T-helper 22 cell (primary cell): ENCODE measurements at regions not wholly inside any gene's neighbourhood (a gene's known extent, or its start where the extent isn't known, plus 50 kb on each side); places are given as distances from the start of the nearest gene placed in this dataset.
"Not testable (repeated sequence)": the region's sequence is repeated elsewhere in the genome, so short reads cannot be mapped to it uniquely, and the experiment has no call there.

Experiments used
- DNase-seq: peaks from one replicate; pipeline ENCODE4 v3.0.0-alpha.2; 2020; ENCODE audit warnings: low read depth

GRCh38 chr3:177711637-177712036, 514.4 kb upstream of the TBL1XR1 start:
- DNase-seq = no peak

DNA sequence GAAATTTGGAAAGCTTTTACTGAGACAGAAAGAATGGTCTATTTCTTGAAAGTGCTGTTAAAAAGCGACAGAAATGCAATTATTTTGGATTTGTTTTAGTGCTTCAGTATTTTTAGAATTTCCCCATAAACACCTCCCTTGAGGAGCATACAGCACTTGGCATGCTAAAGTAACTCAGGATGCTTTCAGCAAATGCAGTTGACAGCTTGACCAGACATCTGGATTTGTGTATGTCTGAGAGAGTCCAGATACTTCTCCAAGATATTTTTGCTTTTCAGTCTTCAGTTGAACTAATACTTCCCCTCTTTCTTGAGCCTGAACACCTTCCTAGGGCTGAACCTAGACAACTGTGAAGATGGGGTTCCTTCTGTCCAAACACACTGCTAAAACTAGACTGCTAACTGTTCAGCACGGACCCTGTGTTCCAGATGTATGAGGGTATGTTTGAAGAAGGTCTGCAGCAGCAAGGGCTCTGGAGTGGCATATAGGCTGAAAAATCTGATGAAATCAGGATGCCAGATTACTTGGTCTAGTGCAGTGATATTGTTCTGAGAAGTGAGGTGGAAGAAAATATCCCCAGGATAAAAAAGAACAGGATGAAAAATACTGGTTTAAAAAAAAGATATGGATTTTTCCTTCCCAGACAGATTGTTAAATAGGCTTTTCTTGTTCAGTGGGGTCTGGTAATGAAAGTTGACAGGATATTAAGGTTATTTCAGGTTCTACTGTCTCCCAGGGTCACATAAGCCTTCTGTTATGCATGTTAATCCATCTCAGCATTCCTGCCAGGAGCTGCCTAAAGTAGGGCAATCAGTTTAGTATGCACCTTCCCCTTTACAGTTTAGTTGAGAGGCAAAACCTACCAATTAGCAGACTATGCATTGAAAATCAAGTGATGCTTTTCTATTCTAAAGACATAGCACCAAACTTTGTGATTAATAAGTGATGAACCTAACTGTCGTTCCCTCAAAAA, 516.9 kb upstream of the TBL1XR1 start:
- no peak for DNase-seq

DNA sequence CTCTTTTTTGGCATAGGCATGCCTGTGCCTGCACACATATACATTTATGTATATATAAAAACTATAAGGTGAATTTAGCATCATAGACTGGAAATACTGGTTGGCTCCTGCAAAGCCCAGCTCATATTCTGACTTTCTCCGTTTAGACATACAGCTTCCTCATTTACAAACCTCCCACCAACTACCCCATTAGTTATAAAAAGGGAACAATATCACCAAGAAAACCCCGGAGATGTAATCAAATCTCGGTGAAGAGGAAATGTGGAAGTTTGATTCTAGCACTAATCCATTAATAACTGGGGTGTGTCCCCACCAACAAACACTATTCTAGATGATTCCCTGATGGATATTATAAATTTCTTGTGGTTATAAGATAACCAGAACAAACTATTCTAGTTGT, 517.7 kb upstream of the TBL1XR1 start:
- DNase-seq = no peak

DNA sequence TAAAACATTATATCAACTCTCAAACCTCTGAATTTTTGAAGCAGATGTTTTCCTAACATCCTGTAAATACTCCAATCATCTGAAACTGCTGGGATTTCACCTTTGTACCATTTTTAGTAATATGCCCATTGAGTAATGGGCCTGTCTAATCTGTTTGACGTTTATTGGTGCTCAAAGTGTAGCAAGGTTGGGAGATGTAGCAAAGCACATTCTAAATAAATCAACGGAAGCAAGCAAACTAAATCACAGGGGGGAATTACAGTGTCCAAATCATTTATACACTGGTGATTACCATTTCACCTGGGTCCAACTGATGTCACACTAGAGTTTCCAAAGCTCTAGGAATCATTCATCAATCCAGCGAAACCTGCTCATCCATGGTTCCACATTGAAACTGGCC, 518.7 kb upstream of the TBL1XR1 start:
- no peak for DNase-seq

DNA sequence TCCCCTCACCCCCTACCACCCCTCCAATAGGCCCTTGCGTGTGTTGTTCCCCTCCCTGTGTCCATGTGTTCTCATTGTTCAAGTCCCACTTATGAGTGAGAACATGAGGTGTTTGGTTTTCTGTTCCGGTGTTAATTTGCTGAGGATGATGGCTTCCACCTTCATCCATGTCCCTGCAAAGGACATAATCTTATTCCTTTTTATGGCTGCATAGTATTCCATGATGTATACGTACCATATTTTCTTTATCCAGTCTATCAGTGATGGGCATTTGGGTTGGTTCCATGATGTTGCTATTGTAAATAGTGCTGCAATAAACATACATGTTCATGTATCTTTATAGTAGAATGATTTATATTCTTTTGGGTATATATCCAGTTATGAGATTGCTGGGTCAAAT, 523.6 kb upstream of the TBL1XR1 start:
- DNase-seq = not testable (repeated sequence)

DNA sequence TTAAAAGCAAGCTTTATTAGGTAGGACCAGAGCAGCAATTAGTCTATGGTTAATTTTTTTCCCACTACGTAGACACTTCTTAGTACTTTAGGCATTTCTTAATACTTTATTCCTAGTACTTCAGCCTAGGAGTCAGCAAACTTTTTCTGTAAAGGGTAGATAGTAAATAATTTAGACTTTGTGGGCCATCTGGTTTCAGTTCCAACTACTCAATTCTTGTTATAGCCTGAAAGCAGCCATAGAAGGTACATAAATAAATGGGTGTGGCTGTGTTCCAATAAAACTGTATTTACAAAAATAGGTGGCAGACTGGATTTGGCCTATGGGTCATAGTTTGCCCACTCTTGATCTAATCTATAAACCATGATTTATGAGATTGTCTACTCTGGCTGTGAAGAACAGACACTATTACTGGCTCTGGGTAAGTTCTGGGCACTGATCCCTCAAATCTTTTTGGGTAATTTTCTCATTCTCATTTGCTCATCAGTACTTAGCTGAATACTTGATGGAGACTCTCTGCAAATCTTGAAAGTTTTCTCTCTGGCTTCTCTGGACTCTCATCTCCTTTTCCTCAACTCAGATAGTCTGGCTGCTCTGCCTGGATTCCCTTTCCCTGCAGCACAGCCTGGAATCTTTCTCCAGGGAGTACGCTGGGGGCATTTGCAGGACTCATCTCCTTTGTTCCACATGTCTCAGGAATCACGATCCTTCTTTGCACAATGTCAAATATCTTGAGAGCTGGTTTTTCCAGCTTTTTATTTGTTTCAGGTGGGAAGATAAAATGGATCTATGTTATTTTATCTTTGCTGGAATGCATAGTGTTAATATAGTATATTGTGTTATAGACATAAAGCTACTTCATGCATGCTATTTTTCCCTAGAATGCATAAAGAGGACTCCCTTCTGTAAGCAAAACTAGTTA, 524.8 kb upstream of the TBL1XR1 start:
- DNase-seq = no peak

DNA sequence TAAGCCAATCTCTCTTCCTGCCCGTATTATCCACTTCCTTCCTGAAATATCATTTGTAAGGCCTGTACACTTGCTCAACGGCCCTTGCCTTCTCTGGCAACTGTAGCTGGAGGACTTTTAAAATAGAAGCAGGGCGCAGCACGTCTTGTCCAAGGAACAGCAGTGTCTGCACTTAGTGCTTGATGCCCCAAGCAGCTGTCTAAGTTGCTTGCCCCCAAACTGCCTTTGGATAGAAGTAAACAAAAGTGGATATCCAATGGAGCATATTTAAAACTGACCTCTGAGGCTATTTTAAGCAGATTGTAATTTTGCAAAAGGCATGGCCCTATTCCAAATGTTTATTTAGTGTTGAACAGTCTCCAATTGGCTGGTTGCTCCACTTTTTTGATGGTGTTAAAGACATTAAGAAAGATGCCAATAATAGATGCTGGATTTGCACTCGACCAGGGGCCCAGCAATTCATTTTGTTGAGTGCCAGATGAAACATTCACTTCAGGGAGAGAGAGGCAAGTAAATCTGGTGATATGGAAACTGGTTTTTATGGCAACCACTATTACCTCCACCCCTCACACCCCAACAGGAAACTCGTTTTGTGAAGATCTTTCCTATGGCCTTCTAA, 526.8 kb upstream of the TBL1XR1 start:
- no peak for DNase-seq

DNA sequence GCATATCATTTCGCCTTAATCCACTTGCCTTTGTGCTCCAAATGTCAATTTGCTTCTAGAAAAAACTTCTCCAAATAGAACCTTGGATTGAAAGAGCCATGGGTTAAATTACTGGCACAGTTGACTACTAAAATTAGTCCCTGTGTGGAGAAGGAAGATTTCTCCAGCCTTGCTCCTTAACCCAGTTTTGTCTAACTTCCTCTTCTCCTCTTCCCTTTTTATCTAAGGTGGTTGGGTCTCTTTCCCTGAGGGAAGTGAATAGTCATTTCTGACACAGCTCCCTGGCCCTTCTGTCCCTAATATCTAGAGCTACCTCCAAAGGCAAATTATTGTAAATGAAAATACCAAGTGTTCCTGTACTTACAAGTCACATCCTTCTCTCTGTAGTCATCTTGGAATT, 527.9 kb upstream of the TBL1XR1 start:
- no peak for DNase-seq

GRCh38 chr3:177726807-177727206, 529.5 kb upstream of the TBL1XR1 start:
- no peak for DNase-seq

DNA sequence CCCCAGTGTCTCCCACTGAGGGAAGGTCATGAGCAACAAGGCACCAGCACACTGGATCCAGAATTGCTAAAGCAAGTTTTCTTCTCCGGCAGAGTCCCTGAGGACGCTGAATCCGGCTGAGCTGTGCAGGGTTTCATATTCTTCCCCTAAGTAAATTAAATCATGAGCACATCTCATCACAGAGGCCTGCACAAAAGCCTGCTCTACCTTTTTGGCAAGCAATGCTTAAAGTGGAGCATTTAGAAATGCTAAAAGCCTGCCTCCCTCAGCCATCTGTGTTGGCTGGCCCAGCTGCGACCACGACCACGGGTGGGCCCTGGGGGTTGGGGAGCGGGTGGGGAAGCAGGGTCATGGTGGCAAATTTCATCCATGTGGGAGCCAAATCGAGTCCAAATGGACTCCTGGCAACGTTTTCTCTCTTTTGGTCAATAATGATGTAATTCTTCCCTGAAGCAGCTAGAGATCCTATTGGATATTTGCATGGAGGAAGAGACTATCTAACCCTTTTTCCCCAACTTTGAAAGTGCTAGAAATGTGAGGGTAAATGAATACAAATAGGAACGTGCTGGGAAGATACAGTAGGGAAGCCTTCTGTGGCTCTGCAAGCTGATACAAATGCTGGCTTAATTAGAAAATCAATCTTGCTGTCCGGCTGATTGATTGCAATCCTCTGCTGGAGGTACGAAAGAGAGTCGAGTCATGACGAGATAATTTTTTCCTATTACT, 532.8 kb upstream of the TBL1XR1 start:
- no peak for DNase-seq

GRCh38 chr3:177730814-177731213, 533.5 kb upstream of the TBL1XR1 start:
- no peak for DNase-seq

DNA sequence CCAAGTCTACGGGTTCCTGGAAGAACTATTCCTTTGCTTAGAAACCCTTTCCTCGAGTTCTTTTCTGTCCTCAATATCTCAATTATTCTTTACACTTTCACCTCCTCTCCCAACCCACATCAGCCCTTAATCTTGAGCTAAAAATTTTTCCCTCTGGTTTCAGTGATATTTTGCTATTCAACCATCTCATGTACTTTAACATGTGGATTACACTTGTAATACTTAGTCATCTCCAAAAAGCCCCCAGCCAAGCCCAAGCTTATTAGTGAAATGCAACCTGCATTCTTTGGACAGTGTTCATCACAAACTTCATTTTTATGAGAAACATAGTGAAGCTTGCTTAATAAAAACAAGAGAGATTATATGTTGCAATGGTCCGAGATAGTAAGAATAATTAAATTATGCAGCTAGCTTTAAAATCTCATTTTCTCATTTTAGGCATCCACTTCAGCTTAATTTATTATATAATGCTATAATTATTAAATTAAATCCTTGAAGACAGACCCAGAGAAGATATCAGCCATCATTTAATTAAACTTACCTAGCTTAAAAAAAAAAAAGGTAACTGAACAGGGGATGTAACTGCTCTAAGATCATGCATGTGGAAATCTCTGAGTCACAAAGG, 534.5 kb upstream of the TBL1XR1 start:
- DNase-seq = no peak

GRCh38 chr3:177733233-177733632, 536.0 kb upstream of the TBL1XR1 start:
- DNase-seq = no peak

- no peak for DNase-seq
Observed at GRCh38 chr3:177733936-177734335, 536.7 kb upstream of the TBL1XR1 start.

DNA sequence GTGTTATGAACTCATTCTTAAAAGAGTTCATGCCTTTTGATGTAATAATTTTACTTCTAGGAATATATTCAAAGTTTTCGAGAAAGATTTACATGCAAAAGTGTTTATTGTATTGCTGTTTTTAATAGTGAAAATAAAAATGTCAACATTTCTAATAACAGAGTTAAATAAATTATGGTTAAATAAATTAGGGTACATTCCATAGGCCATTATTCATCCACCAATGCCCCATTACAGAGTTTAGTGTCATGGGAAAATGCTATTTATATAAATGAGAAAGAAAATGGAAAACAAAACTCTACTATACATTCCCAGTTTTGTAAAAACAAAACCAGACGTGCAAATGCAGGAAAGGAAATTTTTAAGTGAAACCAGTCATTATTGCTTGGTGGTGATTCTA, 538.1 kb upstream of the TBL1XR1 start:
- no peak for DNase-seq

- DNase-seq = no peak
Observed at GRCh38 chr3:177739461-177739860, 542.2 kb upstream of the TBL1XR1 start.

DNA sequence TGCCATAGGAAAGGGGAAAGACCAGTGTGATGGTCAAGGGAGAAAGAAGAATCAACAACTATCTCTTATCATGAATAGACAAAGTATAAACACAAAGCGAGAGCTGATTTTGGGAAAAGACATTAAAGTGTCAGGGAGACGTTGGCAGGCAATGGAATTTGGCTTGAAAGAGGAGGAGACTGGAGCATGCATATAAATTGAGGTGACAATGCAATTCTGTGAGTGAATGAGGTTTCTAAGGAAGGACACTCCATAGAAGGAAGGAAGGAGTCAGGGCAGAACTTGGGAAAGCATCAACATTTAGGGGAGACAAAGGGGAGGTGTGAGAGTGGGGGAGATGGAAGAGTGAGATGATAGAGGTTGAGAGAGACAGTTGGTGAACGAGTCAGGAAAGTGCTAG, 543.0 kb upstream of the TBL1XR1 start:
- no peak for DNase-seq

- DNase-seq = no peak
Observed at GRCh38 chr3:177742273-177742672, 545.0 kb upstream of the TBL1XR1 start.

- no peak for DNase-seq
Observed at GRCh38 chr3:177743173-177743890, 546.0 kb upstream of the TBL1XR1 start.

GRCh38 chr3:177744873-177745606, 547.8 kb upstream of the TBL1XR1 start:
- DNase-seq = no peak
